ENCODE measurements at regions not wholly inside any gene's neighbourhood (a gene's known extent, or its start where the extent isn't known, plus 50 kb on each side); places are given as distances from the start of the nearest gene placed in this dataset.

GRCh38 chr10:76723844-76724243, 913.8 kb downstream of the KCNMA1 start:
- Mint-ChIP-seq H3K27ac (no peak overlapping the region), H3K4me3 (no peak overlapping the region), H3K27me3 (no peaks in the 10 kb centered on the region), H3K4me1 (no peaks in the 10 kb centered on the region), H3K36me3 (ENCODE audit: low read depth) (no peaks in the 10 kb centered on the region)
- no peaks in the 10 kb centered on the region for H3K9me3 ChIP-seq (ENCODE audit: control insufficient read depth, low read length, poor library complexity, severe bottlenecking)
- ATAC-seq (no peak), DNase-seq (no peak)

- H3K27me3 Mint-ChIP-seq = no peaks in the 10 kb centered on the region
- H3K27ac Mint-ChIP-seq = no peak overlapping the region
- no peak for DNase-seq
- H3K4me3 Mint-ChIP-seq = no peak overlapping the region
- H3K36me3 Mint-ChIP-seq (ENCODE audit: low read depth) = no peaks in the 10 kb centered on the region
- no peaks in the 10 kb centered on the region for H3K9me3 ChIP-seq (ENCODE audit: control insufficient read depth, low read length, poor library complexity, severe bottlenecking)
- no peaks in the 10 kb centered on the region for H3K4me1 Mint-ChIP-seq
- ATAC-seq = no peak
These were observed 915.6 kb downstream of the KCNMA1 start for GRCh38 chr10:76721891-76722505.

- H3K4me3 Mint-ChIP-seq = no peak overlapping the region
- no peaks in the 10 kb centered on the region for H3K27me3 Mint-ChIP-seq
- H3K36me3 Mint-ChIP-seq (ENCODE audit: low read depth) = no peaks in the 10 kb centered on the region
- H3K4me1 Mint-ChIP-seq = no peaks in the 10 kb centered on the region
- H3K9me3 ChIP-seq (ENCODE audit: control insufficient read depth, low read length, poor library complexity, severe bottlenecking) = no peaks in the 10 kb centered on the region
- ATAC-seq = no peak
- no peak for DNase-seq
- no peak overlapping the region for H3K27ac Mint-ChIP-seq
These were observed 918.6 kb downstream of the KCNMA1 start for GRCh38 chr10:76719006-76719405.

- H3K27ac Mint-ChIP-seq = no peak overlapping the region
- H3K4me3 Mint-ChIP-seq = no peak overlapping the region
- H3K27me3 Mint-ChIP-seq = no peaks in the 10 kb centered on the region
- no peaks in the 10 kb centered on the region for H3K36me3 Mint-ChIP-seq (ENCODE audit: low read depth)
- no peaks in the 10 kb centered on the region for H3K9me3 ChIP-seq (ENCODE audit: control insufficient read depth, low read length, poor library complexity, severe bottlenecking)
- DNase-seq (no peak), ATAC-seq (no peak)
- no peaks in the 10 kb centered on the region for H3K4me1 Mint-ChIP-seq
These were observed 920.5 kb downstream of the KCNMA1 start for GRCh38 chr10:76717141-76717540.

GRCh38 chr10:76711222-76711997, 926.2 kb downstream of the KCNMA1 start:
- Mint-ChIP-seq H3K36me3 (ENCODE audit: low read depth) (peaks cover 2% of the 10 kb centered on the region), H3K27ac (no peak overlapping the region)
- ATAC-seq = no peak

GRCh38 chr10:76700241-76700640, 937.4 kb downstream of the KCNMA1 start:
- Mint-ChIP-seq H3K4me1 (no peaks in the 10 kb centered on the region), H3K4me3 (no peak overlapping the region), H3K36me3 (ENCODE audit: low read depth) (no peaks in the 10 kb centered on the region), H3K27ac (no peak overlapping the region), H3K27me3 (no peaks in the 10 kb centered on the region)
- DNase-seq (no peak), ATAC-seq (no peak)
- H3K9me3 ChIP-seq (ENCODE audit: control insufficient read depth, low read length, poor library complexity, severe bottlenecking) = no peaks in the 10 kb centered on the region

More at GRCh38 chr10:76711222-76711997, 926.2 kb downstream of the KCNMA1 start:
- H3K9me3 ChIP-seq (ENCODE audit: control insufficient read depth, low read length, poor library complexity, severe bottlenecking) = no peaks in the 10 kb centered on the region
- no peaks in the 10 kb centered on the region for H3K4me1 Mint-ChIP-seq
- H3K4me3 Mint-ChIP-seq = no peak overlapping the region
- no peaks in the 10 kb centered on the region for H3K27me3 Mint-ChIP-seq
- DNase-seq = no peak

GRCh38 chr10:76697923-76698322, 939.7 kb downstream of the KCNMA1 start:
- ATAC-seq (no peak), DNase-seq (no peak)
- no peak overlapping the region for H3K4me3 Mint-ChIP-seq
- H3K27me3 Mint-ChIP-seq = no peaks in the 10 kb centered on the region
- H3K9me3 ChIP-seq (ENCODE audit: control insufficient read depth, low read length, poor library complexity, severe bottlenecking) = no peaks in the 10 kb centered on the region
- H3K27ac Mint-ChIP-seq = no peak overlapping the region
- H3K4me1 Mint-ChIP-seq = no peaks in the 10 kb centered on the region
- no peaks in the 10 kb centered on the region for H3K36me3 Mint-ChIP-seq (ENCODE audit: low read depth)

GRCh38 chr10:76695069-76695468, 942.5 kb downstream of the KCNMA1 start:
- Mint-ChIP-seq H3K27me3 (no peaks in the 10 kb centered on the region), H3K36me3 (ENCODE audit: low read depth) (no peaks in the 10 kb centered on the region), H3K27ac (no peak overlapping the region), H3K4me3 (no peak overlapping the region), H3K4me1 (no peaks in the 10 kb centered on the region)
- no peaks in the 10 kb centered on the region for H3K9me3 ChIP-seq (ENCODE audit: control insufficient read depth, low read length, poor library complexity, severe bottlenecking)
- DNase-seq = no peak
- ATAC-seq = no peak

- H3K27me3 Mint-ChIP-seq = no peaks in the 10 kb centered on the region
- no peaks in the 10 kb centered on the region for H3K36me3 Mint-ChIP-seq (ENCODE audit: low read depth)
- H3K9me3 ChIP-seq (ENCODE audit: control insufficient read depth, low read length, poor library complexity, severe bottlenecking) = no peaks in the 10 kb centered on the region
- no peak for ATAC-seq
- H3K4me1 Mint-ChIP-seq = no peaks in the 10 kb centered on the region
- no peak for DNase-seq
- no peak overlapping the region for H3K4me3 Mint-ChIP-seq
- no peak overlapping the region for H3K27ac Mint-ChIP-seq
These were observed 951.4 kb downstream of the KCNMA1 start for GRCh38 chr10:76686201-76686600.

- ATAC-seq = no peak
- H3K4me3 Mint-ChIP-seq = no peak overlapping the region
These were observed 952.6 kb downstream of the KCNMA1 start for GRCh38 chr10:76684968-76685367.

GRCh38 chr10:76681153-76681552, 956.5 kb downstream of the KCNMA1 start:
- no peak overlapping the region for H3K4me3 Mint-ChIP-seq
- H3K36me3 Mint-ChIP-seq (ENCODE audit: low read depth) = no peaks in the 10 kb centered on the region
- DNase-seq (no peak), ATAC-seq (no peak)
- no peaks in the 10 kb centered on the region for H3K4me1 Mint-ChIP-seq
- no peaks in the 10 kb centered on the region for H3K9me3 ChIP-seq (ENCODE audit: control insufficient read depth, low read length, poor library complexity, severe bottlenecking)
- H3K27ac Mint-ChIP-seq = no peak overlapping the region
- H3K27me3 Mint-ChIP-seq = no peaks in the 10 kb centered on the region

More at GRCh38 chr10:76684968-76685367, 952.6 kb downstream of the KCNMA1 start:
- no peaks in the 10 kb centered on the region for H3K4me1 Mint-ChIP-seq
- H3K36me3 Mint-ChIP-seq (ENCODE audit: low read depth) = no peaks in the 10 kb centered on the region
- no peaks in the 10 kb centered on the region for H3K9me3 ChIP-seq (ENCODE audit: control insufficient read depth, low read length, poor library complexity, severe bottlenecking)
- no peak overlapping the region for H3K27ac Mint-ChIP-seq
- DNase-seq = no peak
- no peaks in the 10 kb centered on the region for H3K27me3 Mint-ChIP-seq

GRCh38 chr10:76679030-76679429, 958.6 kb downstream of the KCNMA1 start:
- no peak overlapping the region for H3K27ac Mint-ChIP-seq

GRCh38 chr10:76675951-76676587, 961.5 kb downstream of the KCNMA1 start:
- H3K4me3 Mint-ChIP-seq = no peak overlapping the region
- no peak overlapping the region for H3K27ac Mint-ChIP-seq
- H3K36me3 Mint-ChIP-seq (ENCODE audit: low read depth) = no peaks in the 10 kb centered on the region
- no peaks in the 10 kb centered on the region for H3K9me3 ChIP-seq (ENCODE audit: control insufficient read depth, low read length, poor library complexity, severe bottlenecking)
- H3K27me3 Mint-ChIP-seq = no peaks in the 10 kb centered on the region
- no peaks in the 10 kb centered on the region for H3K4me1 Mint-ChIP-seq
- ATAC-seq (no peak), DNase-seq (no peak)

More at GRCh38 chr10:76679030-76679429, 958.6 kb downstream of the KCNMA1 start:
- H3K4me3 Mint-ChIP-seq = no peak overlapping the region
- no peaks in the 10 kb centered on the region for H3K36me3 Mint-ChIP-seq (ENCODE audit: low read depth)
- H3K27me3 Mint-ChIP-seq = no peaks in the 10 kb centered on the region
- H3K4me1 Mint-ChIP-seq = no peaks in the 10 kb centered on the region
- no peaks in the 10 kb centered on the region for H3K9me3 ChIP-seq (ENCODE audit: control insufficient read depth, low read length, poor library complexity, severe bottlenecking)
- ATAC-seq (no peak), DNase-seq (no peak)

All from T-helper 17 cell (primary cell).